ENCODE measurements at regions not wholly inside any gene's neighbourhood (a gene's known extent, or its start where the extent isn't known, plus 50 kb on each side); places are given as distances from the start of the nearest gene placed in this dataset.

- TF ChIP-seq CTCF (conservative IDR thresholded peaks at IDR 0.05; ENCODE audit: low read depth, low read length), result no peak
- H3K4me3 ChIP-seq (ENCODE audit: low read length), result no peak overlapping the region
- DNase-seq (ENCODE audit: low read depth), result no peak
These were observed 261.6 kb upstream of the VLDLR start for GRCh38 chr9:2359891-2360471.

GRCh38 chr9:2362150-2362549 is 259.4 kb upstream of the VLDLR start:
- no peak overlapping the region for H3K4me3 ChIP-seq (ENCODE audit: low read length)
- DNase-seq (ENCODE audit: low read depth), result no peak
- TF ChIP-seq CTCF (conservative IDR thresholded peaks at IDR 0.05; ENCODE audit: low read depth, low read length), result no peak

GRCh38 chr9:2363138-2363745 is 258.3 kb upstream of the VLDLR start:
- no peak for TF ChIP-seq CTCF (conservative IDR thresholded peaks at IDR 0.05; ENCODE audit: low read depth, low read length)

GRCh38 chr9:2363781-2364180 is 257.8 kb upstream of the VLDLR start:
- no peak for DNase-seq (ENCODE audit: low read depth)
- no peak for TF ChIP-seq CTCF (conservative IDR thresholded peaks at IDR 0.05; ENCODE audit: low read depth, low read length)
- no peak overlapping the region for H3K4me3 ChIP-seq (ENCODE audit: low read length)

More at GRCh38 chr9:2363138-2363745, 258.3 kb upstream of the VLDLR start:
- H3K4me3 ChIP-seq (ENCODE audit: low read length), result no peak overlapping the region
- no peak for DNase-seq (ENCODE audit: low read depth)

GRCh38 chr9:2367970-2368369 is 253.6 kb upstream of the VLDLR start:
- peak; percentile 12 for TF ChIP-seq CTCF (conservative IDR thresholded peaks at IDR 0.05; ENCODE audit: low read depth, low read length)
- no peak for DNase-seq (ENCODE audit: low read depth)
- no peak overlapping the region for H3K4me3 ChIP-seq (ENCODE audit: low read length)

- no peak for DNase-seq (ENCODE audit: low read depth)
- TF ChIP-seq CTCF (conservative IDR thresholded peaks at IDR 0.05; ENCODE audit: low read depth, low read length), result no peak
- H3K4me3 ChIP-seq (ENCODE audit: low read length), result no peak overlapping the region
These were observed 247.9 kb upstream of the VLDLR start for GRCh38 chr9:2373648-2374047.

GRCh38 chr9:2375114-2375513 is 246.5 kb upstream of the VLDLR start:
- no peak for DNase-seq (ENCODE audit: low read depth)

More at GRCh38 chr9:2375114-2375513, 246.5 kb upstream of the VLDLR start:
- TF ChIP-seq CTCF (conservative IDR thresholded peaks at IDR 0.05; ENCODE audit: low read depth, low read length), result no peak
- no peak overlapping the region for H3K4me3 ChIP-seq (ENCODE audit: low read length)
